ENCODE measurements at regions not wholly inside any gene's neighbourhood (a gene's known extent, or its start where the extent isn't known, plus 50 kb on each side); places are given as distances from the start of the nearest gene placed in this dataset.

GRCh38 chr4:52512291-52512690 is 146.8 kb downstream of the USP46 start:
- no peak for TF ChIP-seq CTCF (IDR thresholded peaks at IDR 0.05)
- TF ChIP-seq POLR2A (IDR thresholded peaks at IDR 0.05) = no peak
